Large intestine (tissue), 3 donors: ENCODE measurements at regions not wholly inside any gene's neighbourhood (a gene's known extent, or its start where the extent isn't known, plus 50 kb on each side); places are given as distances from the start of the nearest gene placed in this dataset.

Experiments used
- DNase-seq, 2 donors: peaks; one replicate each; pipeline versions ENCODE4 v3.0.0 to v3.0.0-alpha.2; 2013
- H3K27ac ChIP-seq: one replicate; pipeline ENCODE4 v1.5.1; 2013; ENCODE audit warnings: low read length
- H3K27me3 ChIP-seq: 2 replicates; pipeline ENCODE4 v1.6.1; 2013; ENCODE audit warnings: low read length; ENCODE audit not compliant: control insufficient read depth, insufficient read depth
- H3K36me3 ChIP-seq: 2 replicates; pipeline ENCODE4 v1.6.1; 2013; ENCODE audit warnings: low read length; ENCODE audit not compliant: control insufficient read depth, insufficient read depth
- H3K4me1 ChIP-seq: one replicate; pipeline ENCODE4 v1.6.1; 2013; ENCODE audit warnings: low read length; ENCODE audit not compliant: control insufficient read depth, insufficient read depth
- H3K4me3 ChIP-seq: one replicate; pipeline ENCODE4 v1.5.1; 2013; ENCODE audit warnings: low read length
- H3K9me3 ChIP-seq: one replicate; pipeline ENCODE4 v1.6.1; 2013; ENCODE audit warnings: mild to moderate bottlenecking, low read depth, low read length, moderate library complexity; ENCODE audit not compliant: control insufficient read depth
- WGBS: methylation state at CpG from one replicate; pipeline ENCODE4 v1.1.5; 2013; ENCODE audit warnings: low lambda C conversion rate; ENCODE audit not compliant: insufficient coverage; 5-methylcytosine and 5-hydroxymethylcytosine counted together

DNA sequence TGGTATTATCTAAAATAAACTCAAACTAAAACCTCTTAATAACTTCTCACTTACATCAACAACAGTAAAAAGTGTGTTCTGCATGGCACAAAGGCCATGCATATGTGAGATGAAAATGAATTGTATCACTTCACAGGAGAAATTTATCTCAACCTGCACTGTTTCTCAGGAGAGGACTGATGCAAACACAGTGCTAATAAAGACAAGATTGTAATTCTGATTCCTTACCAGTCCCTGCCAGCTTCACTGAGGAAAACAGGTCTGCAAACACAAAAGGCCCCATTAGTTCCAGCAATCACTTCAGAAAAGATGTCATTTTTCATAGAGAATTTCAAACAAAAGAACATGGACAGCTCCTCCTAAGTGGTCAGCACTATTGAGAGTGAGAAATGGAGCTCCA, 117.3 kb upstream of the PDE4D start:
- Histone ChIP-seq H3K9me3 (no peaks in the 10 kb centered on the region), H3K27me3 (no peaks in the 10 kb centered on the region), H3K36me3 (no peaks in the 10 kb centered on the region), H3K27ac (no peak overlapping the region), H3K4me3 (no peak overlapping the region), H3K4me1 (no peaks in the 10 kb centered on the region)
- no peak for DNase-seq

DNA sequence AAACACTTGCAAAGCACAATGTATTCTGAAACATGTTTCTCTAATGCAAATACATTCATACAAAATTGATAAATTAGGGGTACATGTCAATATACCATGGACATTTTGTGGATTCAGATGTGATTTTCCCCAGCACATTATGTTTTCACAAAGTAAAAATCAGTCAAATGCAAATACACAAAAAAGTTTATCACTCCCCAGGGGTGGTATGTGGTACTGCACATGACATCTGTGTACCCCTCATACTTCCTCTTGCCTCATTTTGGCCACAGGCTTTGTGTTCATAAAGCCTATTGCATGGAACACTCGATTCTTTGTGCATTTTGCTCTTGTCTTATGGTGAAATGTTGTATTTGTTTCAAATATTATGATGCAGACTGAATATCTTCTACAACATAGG, 116.8 kb upstream of the PDE4D start:
- Histone ChIP-seq H3K4me1 (no peaks in the 10 kb centered on the region), H3K36me3 (no peaks in the 10 kb centered on the region), H3K27ac (no peak overlapping the region), H3K27me3 (no peaks in the 10 kb centered on the region), H3K4me3 (no peak overlapping the region), H3K9me3 (no peaks in the 10 kb centered on the region)
- no peak for DNase-seq
- no CpG with 5 or more reads among the region's 1 CpG for WGBS

DNA sequence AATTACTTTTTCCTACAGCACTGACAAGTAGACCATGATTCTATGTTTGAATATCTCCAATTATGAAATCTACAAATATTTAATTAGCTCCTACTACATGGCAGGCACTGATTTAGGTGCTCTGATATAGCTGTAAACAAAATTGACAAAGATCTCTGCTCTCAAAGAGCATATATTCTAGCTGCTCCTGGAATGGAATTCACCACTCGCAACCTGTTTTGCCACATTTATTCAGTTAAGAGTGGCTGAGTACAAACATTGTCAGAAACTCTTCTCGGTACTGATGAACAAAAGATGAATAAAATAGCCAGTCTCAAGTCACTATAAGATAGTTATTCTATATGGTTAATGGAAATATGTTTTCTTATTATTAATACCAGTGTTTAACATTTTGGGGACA, 114.2 kb upstream of the PDE4D start:
- Histone ChIP-seq H3K27ac (no peak overlapping the region), H3K36me3 (no peaks in the 10 kb centered on the region), H3K9me3 (no peaks in the 10 kb centered on the region), H3K4me1 (no peaks in the 10 kb centered on the region), H3K4me3 (no peak overlapping the region), H3K27me3 (no peaks in the 10 kb centered on the region)
- no peak for DNase-seq
- no CpG with 5 or more reads among the region's 2 CpGs for WGBS

DNA sequence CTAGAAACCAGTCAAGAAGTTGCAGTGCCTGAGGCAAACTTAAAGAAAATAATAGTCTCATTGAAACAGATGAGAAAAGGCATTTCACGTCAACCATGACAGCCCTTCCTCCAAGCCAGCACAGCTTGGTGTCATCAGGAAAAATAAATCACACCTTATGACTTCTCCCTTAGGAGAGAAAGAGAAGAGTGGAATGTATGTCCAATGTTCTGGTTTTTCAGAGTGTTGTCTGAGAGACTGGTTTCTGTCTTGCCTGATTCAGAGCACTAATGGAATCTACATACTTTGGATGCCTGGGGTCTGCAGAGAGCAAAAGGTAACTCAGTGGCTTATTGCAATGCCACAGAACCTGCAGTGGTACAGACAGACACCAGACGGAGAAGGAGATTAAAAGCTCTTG, 105.5 kb upstream of the PDE4D start:
- H3K27me3 ChIP-seq = no peaks in the 10 kb centered on the region
- no peaks in the 10 kb centered on the region for H3K9me3 ChIP-seq
- 70% methylated on average over 2 of the region's 2 CpGs for WGBS
- no peaks in the 10 kb centered on the region for H3K36me3 ChIP-seq
- H3K27ac ChIP-seq = no peak overlapping the region
- H3K4me3 ChIP-seq = no peak overlapping the region
- no peaks in the 10 kb centered on the region for H3K4me1 ChIP-seq
- DNase-seq = no peak

DNA sequence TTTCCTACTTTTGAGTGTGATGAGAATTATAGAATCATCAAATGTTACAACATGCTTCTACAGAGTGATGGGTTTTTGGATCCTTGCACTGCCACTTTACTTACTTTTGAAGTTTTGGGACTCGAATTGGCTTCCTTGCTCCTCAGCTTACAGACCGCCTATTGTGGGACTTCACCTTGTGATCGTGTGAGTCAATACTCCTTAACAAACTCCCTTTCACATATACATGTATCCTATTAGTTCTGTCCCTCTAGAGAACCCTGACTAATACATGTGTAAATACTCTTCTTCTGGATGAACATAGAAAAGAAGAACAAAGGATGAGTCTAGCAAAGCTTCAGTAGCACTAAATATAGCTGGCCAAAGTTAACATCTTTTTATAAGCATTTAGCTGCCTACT, 98.7 kb upstream of the PDE4D start:
- no peaks in the 10 kb centered on the region for H3K36me3 ChIP-seq
- H3K4me3 ChIP-seq = no peak overlapping the region
- H3K27ac ChIP-seq = no peak overlapping the region
- no peaks in the 10 kb centered on the region for H3K9me3 ChIP-seq
- no peaks in the 10 kb centered on the region for H3K4me1 ChIP-seq
- WGBS = no CpG with 5 or more reads among the region's 3 CpGs
- H3K27me3 ChIP-seq = no peaks in the 10 kb centered on the region
- no peak for DNase-seq

DNA sequence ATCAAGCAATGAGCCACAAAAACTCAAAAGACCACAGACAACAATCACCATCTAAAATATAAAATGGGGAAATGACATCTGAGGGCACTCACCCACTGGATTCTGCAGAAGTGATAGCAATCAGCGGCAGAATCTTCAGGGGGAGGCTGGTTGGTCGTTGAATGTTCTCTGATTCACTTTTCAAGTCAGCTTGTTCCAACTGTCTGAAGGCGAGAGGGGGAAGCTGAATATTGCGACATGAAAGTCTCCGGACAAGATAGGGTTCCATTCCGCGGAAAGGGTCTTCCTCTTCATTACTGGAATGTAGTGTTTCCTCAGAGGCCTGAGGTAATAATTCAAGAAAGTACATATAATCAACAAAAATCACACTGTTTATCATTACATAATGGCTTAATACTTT, 94.9 kb upstream of the PDE4D start:
- Histone ChIP-seq H3K27me3 (no peaks in the 10 kb centered on the region), H3K4me3 (no peak overlapping the region), H3K27ac (no peak overlapping the region), H3K36me3 (no peaks in the 10 kb centered on the region), H3K4me1 (no peaks in the 10 kb centered on the region), H3K9me3 (no peaks in the 10 kb centered on the region)
- DNase-seq = no peak
- WGBS = no CpG with 5 or more reads among the region's 7 CpGs

DNA sequence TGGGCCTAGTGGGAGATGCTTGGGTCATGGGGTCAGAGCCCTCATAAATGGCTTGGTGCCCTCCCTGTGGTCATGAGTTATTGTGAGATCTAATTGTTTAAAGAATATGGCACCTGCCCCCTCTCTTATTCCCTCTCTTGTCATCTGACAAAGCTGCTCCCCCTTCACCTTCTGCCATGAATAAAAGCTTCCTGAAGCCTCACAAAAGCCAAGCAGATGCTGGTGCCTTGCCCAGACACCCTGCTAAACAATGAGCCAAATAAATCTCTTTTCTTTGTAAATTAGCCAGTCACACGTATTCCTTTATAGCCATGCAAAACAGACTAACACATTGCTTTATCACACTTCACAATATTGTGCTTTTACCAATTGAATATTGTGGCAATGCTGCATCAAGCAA, 82.8 kb upstream of the PDE4D start:
- no peaks in the 10 kb centered on the region for H3K27me3 ChIP-seq
- H3K27ac ChIP-seq = no peak overlapping the region
- H3K4me3 ChIP-seq = no peak overlapping the region
- H3K9me3 ChIP-seq = no peaks in the 10 kb centered on the region
- 100% methylated on average over 1 of the region's 1 CpG for WGBS
- DNase-seq = no peak
- no peaks in the 10 kb centered on the region for H3K36me3 ChIP-seq
- H3K4me1 ChIP-seq = no peaks in the 10 kb centered on the region

DNA sequence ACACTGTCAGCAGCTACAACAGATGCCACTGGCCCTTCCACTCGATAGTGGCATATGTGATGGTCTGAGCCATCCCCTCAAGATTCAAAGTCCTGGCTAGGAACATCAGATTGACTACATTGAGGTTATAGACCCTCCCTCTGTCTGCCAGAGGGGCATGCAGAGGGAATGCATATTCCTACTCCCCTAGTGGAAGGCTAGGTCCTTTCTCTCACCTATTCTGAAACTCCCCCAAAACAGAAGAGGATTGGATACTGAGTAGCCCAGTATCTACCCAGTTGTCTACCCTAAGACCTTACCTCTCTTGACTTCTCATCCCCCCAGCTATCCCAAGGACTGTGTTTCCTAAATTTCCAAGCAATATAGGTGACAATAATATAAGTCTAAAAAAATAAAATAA, 78.5 kb upstream of the PDE4D start:
- no peak overlapping the region for H3K27ac ChIP-seq
- H3K9me3 ChIP-seq = no peaks in the 10 kb centered on the region
- no peaks in the 10 kb centered on the region for H3K4me1 ChIP-seq
- no CpG with 5 or more reads among the region's 1 CpG for WGBS
- DNase-seq = no peak
- no peaks in the 10 kb centered on the region for H3K36me3 ChIP-seq
- no peak overlapping the region for H3K4me3 ChIP-seq
- no peaks in the 10 kb centered on the region for H3K27me3 ChIP-seq

DNA sequence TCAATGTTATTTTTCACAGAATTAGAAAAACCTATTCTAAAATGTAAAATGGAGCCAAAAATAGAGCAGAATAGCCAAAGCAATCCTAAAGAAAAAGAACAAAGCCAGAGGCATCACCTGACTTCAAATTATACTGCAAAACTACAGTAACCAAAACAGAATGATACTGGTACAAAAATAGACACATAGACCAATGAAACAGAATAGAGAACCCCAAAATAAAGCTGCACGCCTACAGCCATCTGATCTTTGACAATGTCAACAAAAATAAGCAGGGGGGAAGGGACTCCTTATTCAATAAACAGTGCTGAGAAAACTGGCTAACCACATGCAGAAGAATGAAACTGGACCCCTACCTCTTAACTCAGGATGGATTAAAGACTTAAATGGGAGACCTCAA, 65.8 kb upstream of the PDE4D start:
- no peak overlapping the region for H3K27ac ChIP-seq
- no CpG with 5 or more reads among the region's 1 CpG for WGBS
- DNase-seq = no peak
- H3K4me3 ChIP-seq = no peak overlapping the region
- H3K4me1 ChIP-seq = no peaks in the 10 kb centered on the region
- H3K9me3 ChIP-seq = no peaks in the 10 kb centered on the region
- H3K27me3 ChIP-seq = no peaks in the 10 kb centered on the region
- H3K36me3 ChIP-seq = no peaks in the 10 kb centered on the region

DNA sequence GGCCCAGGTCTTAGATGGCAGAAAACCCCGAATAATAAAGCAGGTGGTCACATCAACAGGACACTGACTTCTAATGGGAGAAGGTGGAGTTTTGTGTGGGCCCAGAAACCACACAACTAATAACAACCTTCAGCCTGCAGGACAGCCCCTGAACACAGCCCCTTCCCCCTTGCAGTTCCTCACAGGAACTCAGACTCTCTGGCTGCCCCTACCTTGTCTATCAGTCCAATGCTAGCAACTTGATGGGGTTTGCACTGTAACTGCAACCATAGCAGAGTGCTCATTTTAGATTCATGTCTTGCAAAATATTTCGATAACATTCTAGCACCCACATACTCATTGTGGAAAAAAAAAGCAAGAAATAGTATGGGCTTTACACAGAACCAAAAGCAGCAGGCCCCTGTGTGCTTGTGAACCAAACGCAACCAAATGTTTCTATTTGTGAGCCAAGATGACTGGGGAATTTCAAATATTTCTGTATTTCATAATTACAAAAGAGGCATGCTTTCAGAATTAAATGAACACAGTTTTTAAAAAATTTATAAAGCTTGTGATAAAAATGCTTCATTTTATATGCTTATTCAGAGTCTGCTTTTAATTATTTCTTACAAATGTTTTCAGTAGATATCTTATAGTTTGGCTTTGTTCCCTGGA, 62.7 kb upstream of the PDE4D start:
- H3K9me3 ChIP-seq = no peaks in the 10 kb centered on the region
- DNase-seq = no peak
- no peaks in the 10 kb centered on the region for H3K36me3 ChIP-seq
- no peaks in the 10 kb centered on the region for H3K27me3 ChIP-seq
- no peaks in the 10 kb centered on the region for H3K4me1 ChIP-seq
- WGBS = 100% methylated on average over 1 of the region's 3 CpGs
- no peak overlapping the region for H3K27ac ChIP-seq
- no peak overlapping the region for H3K4me3 ChIP-seq

DNA sequence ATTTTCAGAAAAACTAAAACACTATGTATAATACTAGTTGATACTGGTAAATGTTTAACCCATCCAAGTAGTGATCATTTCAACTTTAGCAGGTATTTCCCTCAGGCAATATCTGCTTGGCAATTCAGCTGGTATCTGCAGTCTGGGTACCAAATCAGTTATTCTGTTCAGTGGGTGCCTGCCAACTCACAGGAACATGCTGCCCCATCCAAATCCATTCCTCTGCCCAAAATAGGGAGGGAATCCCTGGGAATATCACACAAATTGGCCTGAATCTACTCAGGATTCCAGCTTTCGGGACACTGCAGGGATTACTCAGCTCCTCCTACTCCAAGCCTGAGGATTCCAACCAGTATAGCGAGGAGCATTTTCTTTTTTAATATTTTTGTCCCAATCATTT, 61.7 kb upstream of the PDE4D start:
- H3K4me1 ChIP-seq = no peaks in the 10 kb centered on the region
- no peak overlapping the region for H3K27ac ChIP-seq
- H3K27me3 ChIP-seq = no peaks in the 10 kb centered on the region
- no peaks in the 10 kb centered on the region for H3K9me3 ChIP-seq
- no peak overlapping the region for H3K4me3 ChIP-seq
- H3K36me3 ChIP-seq = no peaks in the 10 kb centered on the region
- DNase-seq = no peak
- no CpG with 5 or more reads among the region's 2 CpGs for WGBS
